ENCODE measurements at regions not wholly inside any gene's neighbourhood (a gene's known extent, or its start where the extent isn't known, plus 50 kb on each side); places are given as distances from the start of the nearest gene placed in this dataset.
"Not testable (repeated sequence)": the region's sequence is repeated elsewhere in the genome, so short reads cannot be mapped to it uniquely, and the experiment has no call there.

- H3K36me3 Mint-ChIP-seq; H3K9me3 ChIP-seq (ENCODE audit: low read length); H3K27me3 ChIP-seq (ENCODE audit: insufficient read depth, low read length, poor library complexity, severe bottlenecking); H3K9me3 Mint-ChIP-seq; H3K4me3 Mint-ChIP-seq; H3K27ac ChIP-seq (ENCODE audit: low read depth, low read length); H3K27me3 Mint-ChIP-seq; H3K36me3 ChIP-seq (ENCODE audit: insufficient read depth, low read length); H3K4me1 Mint-ChIP-seq; H3K4me1 ChIP-seq (ENCODE audit: insufficient read depth, low read length); DNase-seq; H3K4me3 ChIP-seq (ENCODE audit: low read length); POLR2A ChIA-PET; H3K27ac Mint-ChIP-seq: not testable (repeated sequence)
- CTCF ChIA-PET, result interaction anchor here (1.2 kb wide), 1 partner anchor 11 kb away, joined by 4 read pairs; no protein-coding TSS in a partner anchor
Observed at GRCh38 chr6:11847068-11847467, 68.5 kb upstream of the ADTRP start.

GRCh38 chr6:11845664-11846577 lies 67.3 kb upstream of the ADTRP start:
- DNase-seq, result no peak
- Mint-ChIP-seq H3K27ac (no peak overlapping the region), H3K27me3 (peaks cover 5 to 12% of the 10 kb centered on the region in 2 donors), H3K4me1 (no peaks in the 10 kb centered on the region), H3K36me3 (no peaks in the 10 kb centered on the region), H3K4me3 (no peak overlapping the region), H3K9me3 (peaks cover 0 to 6% (median 0%) of the 10 kb centered on the region in 5 donors)
- Histone ChIP-seq H3K4me3 (ENCODE audit: low read length) (no peak overlapping the region), H3K9me3 (ENCODE audit: low read length) (no peaks in the 10 kb centered on the region), H3K4me1 (ENCODE audit: insufficient read depth, low read length) (no peaks in the 10 kb centered on the region), H3K27ac (ENCODE audit: low read depth, low read length) (no peak overlapping the region), H3K27me3 (ENCODE audit: insufficient read depth, low read length, poor library complexity, severe bottlenecking) (no peaks in the 10 kb centered on the region), H3K36me3 (ENCODE audit: insufficient read depth, low read length) (no peaks in the 10 kb centered on the region)
- ChIA-PET POLR2A (no interaction called here), CTCF (interaction anchor here (1.2 kb wide), 1 partner anchor 10 kb away, joined by 4 read pairs; no protein-coding TSS in a partner anchor)

- POLR2A ChIA-PET; CTCF ChIA-PET; H3K9me3 ChIP-seq (ENCODE audit: low read length); H3K4me3 Mint-ChIP-seq; H3K27ac Mint-ChIP-seq; H3K4me1 Mint-ChIP-seq; H3K27me3 ChIP-seq (ENCODE audit: insufficient read depth, low read length, poor library complexity, severe bottlenecking); H3K27ac ChIP-seq (ENCODE audit: low read depth, low read length); H3K4me1 ChIP-seq (ENCODE audit: insufficient read depth, low read length); DNase-seq; H3K36me3 ChIP-seq (ENCODE audit: insufficient read depth, low read length); H3K4me3 ChIP-seq (ENCODE audit: low read length): not testable (repeated sequence)
- Mint-ChIP-seq H3K36me3 (peaks cover 0 to 11% (median 0%) of the 10 kb centered on the region in 3 donors), H3K27me3 (peaks cover 12 to 35% of the 10 kb centered on the region in 2 donors), H3K9me3 (peaks cover 0 to 26% (median 15%) of the 10 kb centered on the region in 5 donors)
Observed at GRCh38 chr6:11842795-11843194, 64.2 kb upstream of the ADTRP start.

- Histone ChIP-seq H3K36me3 (ENCODE audit: insufficient read depth, low read length) (no peaks in the 10 kb centered on the region), H3K4me1 (ENCODE audit: insufficient read depth, low read length) (no peaks in the 10 kb centered on the region), H3K9me3 (ENCODE audit: low read length) (no peaks in the 10 kb centered on the region), H3K27ac (ENCODE audit: low read depth, low read length) (no peak overlapping the region), H3K4me3 (ENCODE audit: low read length) (no peak overlapping the region), H3K27me3 (ENCODE audit: insufficient read depth, low read length, poor library complexity, severe bottlenecking) (no peaks in the 10 kb centered on the region)
- no peak overlapping the region for H3K27ac Mint-ChIP-seq
- ChIA-PET CTCF (interaction anchor here (1.6 kb wide), 1 partner anchor 12 kb away, joined by 4 read pairs; no protein-coding TSS in a partner anchor), POLR2A (no interaction called here)
- no peak overlapping the region for H3K4me3 Mint-ChIP-seq
- H3K4me1 Mint-ChIP-seq, result no peaks in the 10 kb centered on the region
- peaks cover 19 to 50% of the 10 kb centered on the region in 2 donors for H3K27me3 Mint-ChIP-seq
- peaks cover 0 to 29% (median 20%) of the 10 kb centered on the region in 5 donors for H3K9me3 Mint-ChIP-seq
- peaks cover 0 to 10% (median 0%) of the 10 kb centered on the region in 3 donors for H3K36me3 Mint-ChIP-seq
- DNase-seq, result no peak
Observed at GRCh38 chr6:11835065-11835464, 56.5 kb upstream of the ADTRP start.

GRCh38 chr6:11833626-11834592 lies 55.3 kb upstream of the ADTRP start:
- Mint-ChIP-seq H3K4me3 (no peak overlapping the region), H3K27ac (no peak overlapping the region), H3K27me3 (peaks cover 15 to 41% of the 10 kb centered on the region in 2 donors), H3K36me3 (peaks cover 0 to 5% (median 0%) of the 10 kb centered on the region in 3 donors), H3K4me1 (no peaks in the 10 kb centered on the region), H3K9me3 (peaks cover 0 to 18% (median 12%) of the 10 kb centered on the region in 5 donors)
- ChIA-PET CTCF (no interaction called here), POLR2A (no interaction called here)
- no peaks in the 10 kb centered on the region for H3K9me3 ChIP-seq (ENCODE audit: low read length)
- no peak for DNase-seq
- H3K4me3 ChIP-seq (ENCODE audit: low read length), result no peak overlapping the region
- no peaks in the 10 kb centered on the region for H3K27me3 ChIP-seq (ENCODE audit: insufficient read depth, low read length, poor library complexity, severe bottlenecking)
- no peaks in the 10 kb centered on the region for H3K4me1 ChIP-seq (ENCODE audit: insufficient read depth, low read length)
- H3K27ac ChIP-seq (ENCODE audit: low read depth, low read length), result no peak overlapping the region
- no peaks in the 10 kb centered on the region for H3K36me3 ChIP-seq (ENCODE audit: insufficient read depth, low read length)

- Histone ChIP-seq H3K9me3 (ENCODE audit: low read length) (no peaks in the 10 kb centered on the region), H3K4me3 (ENCODE audit: low read length) (no peak overlapping the region), H3K4me1 (ENCODE audit: insufficient read depth, low read length) (no peaks in the 10 kb centered on the region), H3K27ac (ENCODE audit: low read depth, low read length) (no peak overlapping the region), H3K27me3 (ENCODE audit: insufficient read depth, low read length, poor library complexity, severe bottlenecking) (no peaks in the 10 kb centered on the region), H3K36me3 (ENCODE audit: insufficient read depth, low read length) (no peaks in the 10 kb centered on the region)
- H3K4me3 Mint-ChIP-seq, result no peak overlapping the region
- DNase-seq, result no peak
- peaks cover 0 to 4% (median 0%) of the 10 kb centered on the region in 5 donors for H3K9me3 Mint-ChIP-seq
- ChIA-PET POLR2A (no interaction called here), CTCF (no interaction called here)
- no peaks in the 10 kb centered on the region for H3K4me1 Mint-ChIP-seq
- no peaks in the 10 kb centered on the region for H3K36me3 Mint-ChIP-seq
- H3K27ac Mint-ChIP-seq, result no peak overlapping the region
- peaks cover 7 to 48% of the 10 kb centered on the region in 2 donors for H3K27me3 Mint-ChIP-seq
Observed at GRCh38 chr6:11831653-11832052, 53.0 kb upstream of the ADTRP start.

- H3K9me3 ChIP-seq (ENCODE audit: low read length), result no peaks in the 10 kb centered on the region
- ChIA-PET CTCF (no interaction called here), POLR2A (no interaction called here)
- no peaks in the 10 kb centered on the region for H3K4me1 Mint-ChIP-seq
- no peak overlapping the region for H3K4me3 Mint-ChIP-seq
- H3K27me3 ChIP-seq (ENCODE audit: insufficient read depth, low read length, poor library complexity, severe bottlenecking), result no peaks in the 10 kb centered on the region
- H3K9me3 Mint-ChIP-seq, result no peaks in the 10 kb centered on the region
- no peak overlapping the region for H3K27ac ChIP-seq (ENCODE audit: low read depth, low read length)
- peaks cover 7 to 51% of the 10 kb centered on the region in 2 donors for H3K27me3 Mint-ChIP-seq
- H3K36me3 ChIP-seq (ENCODE audit: insufficient read depth, low read length), result no peaks in the 10 kb centered on the region
- H3K4me1 ChIP-seq (ENCODE audit: insufficient read depth, low read length), result no peaks in the 10 kb centered on the region
- no peak overlapping the region for H3K4me3 ChIP-seq (ENCODE audit: low read length)
- no peaks in the 10 kb centered on the region for H3K36me3 Mint-ChIP-seq
- no peak overlapping the region for H3K27ac Mint-ChIP-seq
- no peak for DNase-seq
Observed at GRCh38 chr6:11830520-11830919, 51.9 kb upstream of the ADTRP start.

- Histone ChIP-seq H3K36me3 (ENCODE audit: insufficient read depth, low read length) (no peaks in the 10 kb centered on the region), H3K27ac (ENCODE audit: low read depth, low read length) (no peak overlapping the region), H3K4me3 (ENCODE audit: low read length) (no peak overlapping the region), H3K9me3 (ENCODE audit: low read length) (no peaks in the 10 kb centered on the region), H3K4me1 (ENCODE audit: insufficient read depth, low read length) (no peaks in the 10 kb centered on the region), H3K27me3 (ENCODE audit: insufficient read depth, low read length, poor library complexity, severe bottlenecking) (no peaks in the 10 kb centered on the region)
- DNase-seq, result no peak
- Mint-ChIP-seq H3K4me3 (no peak overlapping the region), H3K36me3 (no peaks in the 10 kb centered on the region), H3K27me3 (peaks cover 7 to 50% of the 10 kb centered on the region in 2 donors), H3K4me1 (no peaks in the 10 kb centered on the region), H3K9me3 (no peaks in the 10 kb centered on the region), H3K27ac (no peak overlapping the region)
- POLR2A ChIA-PET, result no interaction called here
- CTCF ChIA-PET, result no interaction called here
Observed at GRCh38 chr6:11830105-11830504, 51.5 kb upstream of the ADTRP start.
